ENCODE measurements at regions not wholly inside any gene's neighbourhood (a gene's known extent, or its start where the extent isn't known, plus 50 kb on each side); places are given as distances from the start of the nearest gene placed in this dataset.

- TF ChIP-seq PHF8 (conservative IDR thresholded peaks at IDR 0.05; ENCODE audit: low read depth, low read length) = no peak
- no peak for TF ChIP-seq HDAC6 (IDR thresholded peaks at IDR 0.05; ENCODE audit: low read depth, low read length)
Measured at GRCh38 chr7:22596763-22597400, 96.9 kb upstream of the STEAP1B start (continued).
